ENCODE measurements at regions not wholly inside any gene's neighbourhood (a gene's known extent, or its start where the extent isn't known, plus 50 kb on each side); places are given as distances from the start of the nearest gene placed in this dataset.

- DNase-seq (ENCODE audit: low read depth) = no peak
- H3K4me3 ChIP-seq (replicated peaks; ENCODE audit: low read depth, low read length) = no peak overlapping the region
- no peak for TF ChIP-seq CTCF (IDR thresholded peaks at IDR 0.05; ENCODE audit: low read length, missing control alignments)
Observed at GRCh38 chr14:76304536-76305267, 71.2 kb upstream of the ESRRB start.

GRCh38 chr14:76305268-76305826, 70.6 kb upstream of the ESRRB start:
- DNase-seq (ENCODE audit: low read depth) = no peak
- H3K4me3 ChIP-seq (replicated peaks; ENCODE audit: low read depth, low read length) = no peak overlapping the region
- no peak for TF ChIP-seq CTCF (IDR thresholded peaks at IDR 0.05; ENCODE audit: low read length, missing control alignments)

- DNase-seq (ENCODE audit: low read depth) = no peak
- H3K4me3 ChIP-seq (replicated peaks; ENCODE audit: low read depth, low read length) = no peak overlapping the region
- TF ChIP-seq CTCF (IDR thresholded peaks at IDR 0.05; ENCODE audit: low read length, missing control alignments) = no peak
Observed at GRCh38 chr14:76306131-76306530, 69.8 kb upstream of the ESRRB start.

- no peak for DNase-seq (ENCODE audit: low read depth)
- TF ChIP-seq CTCF (IDR thresholded peaks at IDR 0.05; ENCODE audit: low read length, missing control alignments) = no peak
- H3K4me3 ChIP-seq (replicated peaks; ENCODE audit: low read depth, low read length) = no peak overlapping the region
Observed at GRCh38 chr14:76307786-76308780, 67.9 kb upstream of the ESRRB start.

- no peak for DNase-seq (ENCODE audit: low read depth)
- H3K4me3 ChIP-seq (replicated peaks; ENCODE audit: low read depth, low read length) = no peak overlapping the region
- no peak for TF ChIP-seq CTCF (IDR thresholded peaks at IDR 0.05; ENCODE audit: low read length, missing control alignments)
Observed at GRCh38 chr14:76309572-76310162, 66.3 kb upstream of the ESRRB start.

- no peak for TF ChIP-seq CTCF (IDR thresholded peaks at IDR 0.05; ENCODE audit: low read length, missing control alignments)
- H3K4me3 ChIP-seq (replicated peaks; ENCODE audit: low read depth, low read length) = no peak overlapping the region
- DNase-seq (ENCODE audit: low read depth) = no peak
Observed at GRCh38 chr14:76311079-76311758, 64.7 kb upstream of the ESRRB start.

Data from fibroblast of pulmonary artery (primary cell).